H1 (cell line): ENCODE measurements at regions not wholly inside any gene's neighbourhood (a gene's known extent, or its start where the extent isn't known, plus 50 kb on each side); places are given as distances from the start of the nearest gene placed in this dataset.

Source experiments
- RNF2 ChIP-seq: fragments of 200-900, 300-1000 bp; sonication (generic); IDR thresholded peaks from 2 replicates; pipeline ENCODE4 v1.7.1; 2016; ENCODE audit warnings: borderline replicate concordance, low read depth, mild to moderate bottlenecking, antibody characterized with exemption, low read length; ENCODE audit not compliant: poor library complexity, severe bottlenecking; ENCODE audit errors: missing control alignments
- SIN3A ChIP-seq, 2 experiments: IDR thresholded peaks in 1 of 2; conservative IDR thresholded peaks in 1 of 2; 2 replicates each; pipeline ENCODE4 v1.6.1; 2011 to 2012; ENCODE audit warnings: low read length in 2 of 2, improper control_type of control experiment in 1 of 2, low read depth in 1 of 2, mild to moderate bottlenecking in 1 of 2
- SP4 ChIP-seq: IDR thresholded peaks from 2 replicates; pipeline ENCODE4 v1.6.1; 2012; ENCODE audit warnings: low read length, inconsistent platforms
- TBP ChIP-seq: IDR thresholded peaks from 2 replicates; pipeline ENCODE4 v1.6.1; 2011; ENCODE audit warnings: low read depth, low read length, improper control_type of control experiment
- TF ChIP-seq, protein P1 (sequence below), 3 experiments: IDR thresholded peaks; 1 replicate in 2 of 3; 2 replicates in 1 of 3; pipeline versions ENCODE4 v1.5.1 to v1.6.1; 2011; ENCODE audit warnings: low read length in 3 of 3, mild to moderate bottlenecking in 3 of 3, inconsistent platforms in 2 of 3, low read depth in 1 of 3, moderate library complexity in 1 of 3; ENCODE audit not compliant: insufficient read depth in 1 of 3; ENCODE audit errors: control extremely low read depth in 1 of 3

DNA sequence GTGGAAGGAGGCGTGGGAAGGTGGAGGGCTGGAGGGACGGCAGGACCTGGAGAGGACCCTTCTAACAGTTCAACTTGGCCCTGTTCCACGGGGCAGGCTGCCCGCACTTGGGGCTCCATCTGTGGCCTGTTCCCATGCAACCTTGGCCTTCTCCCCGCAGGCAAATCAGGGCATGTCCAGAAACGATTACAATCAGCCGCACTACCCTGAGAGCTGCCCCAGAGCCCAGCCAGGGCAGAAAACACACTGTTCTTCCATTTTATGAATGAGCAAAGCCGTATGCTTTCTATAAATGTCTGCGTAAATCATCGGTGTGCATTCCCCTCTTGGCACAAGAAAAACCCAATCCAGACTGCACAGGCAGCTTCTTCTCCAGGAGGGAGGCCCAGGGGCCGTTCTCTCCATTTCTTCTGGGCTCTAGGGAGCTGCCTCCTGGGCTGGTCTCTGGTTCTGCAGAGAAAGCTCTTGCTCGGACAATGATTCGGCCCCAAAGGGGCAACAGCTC is 228.7 kb downstream of the SOX9 start:
- no peak for TF ChIP-seq SIN3A (conservative IDR thresholded peaks at IDR 0.05 in 1 of 2, IDR thresholded peaks at IDR 0.05 in 1 of 2; ENCODE audit: low read depth in 1 of 2, low read length in 2 of 2)
- TF ChIP-seq, protein P1, sequence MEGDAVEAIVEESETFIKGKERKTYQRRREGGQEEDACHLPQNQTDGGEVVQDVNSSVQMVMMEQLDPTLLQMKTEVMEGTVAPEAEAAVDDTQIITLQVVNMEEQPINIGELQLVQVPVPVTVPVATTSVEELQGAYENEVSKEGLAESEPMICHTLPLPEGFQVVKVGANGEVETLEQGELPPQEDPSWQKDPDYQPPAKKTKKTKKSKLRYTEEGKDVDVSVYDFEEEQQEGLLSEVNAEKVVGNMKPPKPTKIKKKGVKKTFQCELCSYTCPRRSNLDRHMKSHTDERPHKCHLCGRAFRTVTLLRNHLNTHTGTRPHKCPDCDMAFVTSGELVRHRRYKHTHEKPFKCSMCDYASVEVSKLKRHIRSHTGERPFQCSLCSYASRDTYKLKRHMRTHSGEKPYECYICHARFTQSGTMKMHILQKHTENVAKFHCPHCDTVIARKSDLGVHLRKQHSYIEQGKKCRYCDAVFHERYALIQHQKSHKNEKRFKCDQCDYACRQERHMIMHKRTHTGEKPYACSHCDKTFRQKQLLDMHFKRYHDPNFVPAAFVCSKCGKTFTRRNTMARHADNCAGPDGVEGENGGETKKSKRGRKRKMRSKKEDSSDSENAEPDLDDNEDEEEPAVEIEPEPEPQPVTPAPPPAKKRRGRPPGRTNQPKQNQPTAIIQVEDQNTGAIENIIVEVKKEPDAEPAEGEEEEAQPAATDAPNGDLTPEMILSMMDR (IDR thresholded peaks at IDR 0.05; ENCODE audit: control extremely low read depth in 1 of 3, insufficient read depth in 1 of 3, low read depth in 1 of 3, low read length in 3 of 3): no peak
- no peak for TF ChIP-seq RNF2
- TF ChIP-seq TBP: no peak
- TF ChIP-seq SP4: no peak
